NCI-H82 treated with DMSO at 0.1 percent for 48 hours (cell line): ENCODE measurements at regions not wholly inside any gene's neighbourhood (a gene's known extent, or its start where the extent isn't known, plus 50 kb on each side); places are given as distances from the start of the nearest gene placed in this dataset.

Experiments
- DNase-seq: peaks from one replicate; lab custom pipeline; 2025; ENCODE audit not compliant: unreplicated experiment; lab: John Stamatoyannopoulos, UW

DNA sequence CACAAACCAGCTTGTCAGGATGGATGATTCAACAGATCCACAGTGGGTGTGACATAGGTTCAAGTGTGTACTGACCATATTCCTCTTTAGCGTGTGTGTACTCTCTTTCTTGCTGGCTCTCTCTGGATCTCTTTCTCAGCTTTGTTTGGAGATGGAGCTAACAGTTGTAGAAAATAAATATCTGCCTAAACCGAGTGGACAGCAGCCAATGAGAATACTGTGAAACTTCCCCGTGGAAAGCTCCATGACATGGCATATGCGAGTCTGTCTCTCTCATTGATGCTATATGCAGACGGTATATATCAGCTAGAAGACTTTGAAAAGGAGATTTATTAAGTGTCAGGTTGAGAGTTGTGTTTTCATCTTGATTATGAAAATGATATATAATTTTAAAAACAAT, 406.5 kb upstream of the SUCLG2 start:
- DNase-seq: no peak

- no peak for DNase-seq
Measured at GRCh38 chr3:68060191-68060590, 405.8 kb upstream of the SUCLG2 start.

DNA sequence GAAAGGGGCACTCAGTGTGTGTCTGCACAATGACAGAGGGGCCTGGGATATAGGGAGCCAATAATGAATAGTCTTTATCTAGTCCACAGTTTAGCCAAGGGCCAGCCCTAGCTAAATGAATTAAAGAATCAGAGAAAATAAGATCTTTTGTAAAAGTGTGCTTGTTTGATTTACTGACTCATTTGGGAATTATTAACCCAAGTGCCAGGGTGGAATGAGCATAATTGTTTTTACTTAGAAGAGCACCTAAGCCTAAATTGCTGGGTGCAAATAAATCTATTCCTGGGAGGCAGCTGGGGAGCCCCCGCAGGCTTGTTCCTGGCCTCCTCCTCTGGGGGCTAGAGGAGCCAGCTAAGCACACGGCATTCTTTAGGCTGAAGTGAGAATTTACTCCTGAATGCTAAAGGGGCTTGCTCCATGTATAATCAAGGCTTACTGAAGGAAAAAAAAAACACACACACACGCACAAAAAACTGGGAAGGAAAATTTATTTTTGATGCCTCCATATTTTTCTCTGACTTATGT, 405.3 kb upstream of the SUCLG2 start:
- DNase-seq: no peak

GRCh38 chr3:68057637-68058320, 403.4 kb upstream of the SUCLG2 start:
- DNase-seq: no peak

DNA sequence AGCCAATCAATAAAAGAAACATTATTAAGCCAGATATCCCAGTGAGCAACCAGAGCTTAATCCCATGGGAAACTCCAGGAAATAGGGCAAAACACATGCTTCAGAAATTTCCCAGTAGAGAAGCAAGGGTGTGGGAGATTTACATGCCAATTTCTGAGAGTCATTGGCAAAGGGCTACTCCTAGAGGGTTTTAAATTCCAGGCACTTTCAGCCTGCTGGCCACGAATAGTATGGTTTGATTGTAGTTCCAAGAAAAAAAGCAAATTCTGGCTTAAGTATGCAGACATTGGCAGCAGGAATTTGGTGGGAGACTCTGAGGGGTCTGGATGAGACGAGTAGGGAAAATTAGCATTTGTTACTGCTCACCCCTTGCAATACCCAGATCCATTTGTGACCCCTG, 402.1 kb upstream of the SUCLG2 start:
- DNase-seq: no peak

- DNase-seq: no peak
Measured at GRCh38 chr3:68055215-68055614, 400.8 kb upstream of the SUCLG2 start.

GRCh38 chr3:68049776-68050175, 395.4 kb upstream of the SUCLG2 start:
- no peak for DNase-seq

GRCh38 chr3:68045976-68046375, 391.6 kb upstream of the SUCLG2 start:
- no peak for DNase-seq

- no peak for DNase-seq
Measured at GRCh38 chr3:68033867-68034266, 379.5 kb upstream of the SUCLG2 start.

DNA sequence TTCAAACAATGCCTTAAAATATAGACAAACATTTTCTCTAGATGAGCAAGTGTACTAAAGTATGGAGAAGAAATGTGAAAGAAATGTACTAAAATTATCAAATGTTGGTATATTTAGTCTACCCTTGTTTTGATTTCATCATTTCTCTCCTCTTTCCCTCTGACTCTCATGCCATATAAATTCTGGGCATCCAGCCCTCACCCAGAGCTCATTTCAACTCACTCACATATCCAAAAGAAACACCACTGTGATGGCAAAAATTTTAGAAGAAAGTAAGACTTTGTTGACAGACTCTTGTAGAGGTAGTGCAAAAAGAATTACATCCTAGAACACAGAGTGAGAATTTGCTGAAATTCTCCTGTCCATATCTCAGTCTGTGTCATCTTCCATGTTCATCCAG, 377.8 kb upstream of the SUCLG2 start:
- no peak for DNase-seq

DNA sequence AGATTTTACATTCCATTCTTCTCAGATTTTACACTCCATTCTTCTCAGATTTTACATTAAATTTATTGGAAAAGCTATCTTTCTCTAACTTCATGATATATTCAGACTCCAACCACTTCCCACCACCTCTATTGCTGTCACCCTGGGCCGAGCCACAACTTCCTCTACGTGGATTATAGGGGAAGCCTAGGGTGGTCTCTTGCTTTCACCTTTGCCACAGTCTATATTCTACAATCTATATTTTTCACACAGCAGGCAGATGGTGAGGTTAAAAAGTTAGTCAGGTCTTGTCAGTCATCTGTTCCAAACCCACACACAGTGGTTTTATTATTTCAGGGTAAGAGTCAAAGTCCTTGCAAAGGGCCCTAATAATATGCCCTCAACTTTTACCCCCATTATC, 370.8 kb upstream of the SUCLG2 start:
- no peak for DNase-seq

DNA sequence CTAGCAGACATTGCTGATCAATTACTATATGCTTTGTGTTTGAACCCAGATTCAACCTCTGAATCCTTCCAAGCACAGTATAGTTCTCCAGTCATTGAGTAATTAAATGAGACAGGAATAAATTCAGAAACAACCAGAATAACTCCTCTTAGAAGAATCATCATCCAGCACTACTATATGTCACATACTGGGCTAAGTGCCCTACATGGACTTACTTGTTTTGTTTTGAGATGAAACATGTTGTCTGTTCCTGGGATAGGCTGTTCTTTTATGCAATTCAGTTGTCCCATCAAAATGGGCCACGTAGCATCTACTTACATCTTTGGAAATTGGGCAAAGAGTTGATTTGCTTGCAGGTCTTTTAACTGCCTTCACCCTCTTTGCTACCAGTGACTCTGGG, 365.5 kb upstream of the SUCLG2 start:
- no peak for DNase-seq

DNA sequence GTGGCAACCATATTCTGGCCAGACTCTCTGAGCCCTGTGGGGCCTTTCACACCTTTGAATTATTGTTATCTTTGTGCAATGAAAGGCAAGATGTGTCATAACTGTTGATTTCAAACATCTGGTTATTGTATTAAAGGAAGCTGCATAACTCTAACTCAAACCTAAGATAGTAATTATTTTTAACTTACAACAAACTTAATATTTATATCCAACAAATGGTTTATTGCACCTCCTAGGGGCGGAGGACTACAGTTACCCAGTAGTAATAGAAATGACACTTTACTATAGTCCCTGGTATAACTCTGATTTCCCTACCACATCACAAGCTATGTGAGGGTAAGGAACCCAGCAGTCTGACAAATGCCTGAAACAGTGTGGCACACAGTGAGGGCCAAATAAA, 363.9 kb upstream of the SUCLG2 start:
- DNase-seq: no peak

DNA sequence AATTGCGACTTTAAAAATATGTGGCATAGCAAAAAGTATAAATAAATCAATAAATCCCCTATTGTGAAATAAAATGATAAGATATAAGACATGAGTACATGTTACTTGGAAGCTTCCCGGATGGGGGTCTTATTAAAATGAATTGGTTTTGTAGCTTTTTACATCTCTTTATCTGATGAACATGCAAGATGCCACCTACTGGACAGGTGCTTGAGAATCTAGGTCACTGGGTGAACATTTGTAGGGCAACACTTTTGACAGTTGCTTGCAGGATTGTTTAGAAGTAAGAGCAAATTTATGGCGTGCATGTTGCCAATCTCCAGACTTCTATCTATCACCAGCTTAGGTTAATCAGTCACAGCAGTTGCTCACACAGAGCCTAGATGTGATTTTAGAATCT, 362.7 kb upstream of the SUCLG2 start:
- no peak for DNase-seq

DNA sequence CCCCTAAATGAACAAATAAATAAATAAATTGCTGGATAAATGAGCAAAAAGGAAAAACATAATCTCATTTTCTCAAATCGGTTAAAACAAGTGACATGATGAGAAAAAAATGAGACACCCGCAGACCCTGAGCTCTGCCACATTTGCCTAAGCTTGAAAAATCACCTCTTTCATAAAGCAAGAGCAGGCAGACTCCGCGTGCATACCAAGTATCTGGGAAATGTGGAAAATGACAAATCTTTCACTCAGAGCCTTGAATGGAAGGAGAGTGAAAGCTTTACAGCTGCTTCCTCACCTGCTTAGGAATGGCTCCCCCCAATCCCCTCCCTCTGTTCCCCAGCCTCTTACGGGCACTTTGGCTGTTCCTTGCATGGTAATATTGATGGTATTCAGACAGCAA, 355.5 kb upstream of the SUCLG2 start:
- no peak for DNase-seq

DNA sequence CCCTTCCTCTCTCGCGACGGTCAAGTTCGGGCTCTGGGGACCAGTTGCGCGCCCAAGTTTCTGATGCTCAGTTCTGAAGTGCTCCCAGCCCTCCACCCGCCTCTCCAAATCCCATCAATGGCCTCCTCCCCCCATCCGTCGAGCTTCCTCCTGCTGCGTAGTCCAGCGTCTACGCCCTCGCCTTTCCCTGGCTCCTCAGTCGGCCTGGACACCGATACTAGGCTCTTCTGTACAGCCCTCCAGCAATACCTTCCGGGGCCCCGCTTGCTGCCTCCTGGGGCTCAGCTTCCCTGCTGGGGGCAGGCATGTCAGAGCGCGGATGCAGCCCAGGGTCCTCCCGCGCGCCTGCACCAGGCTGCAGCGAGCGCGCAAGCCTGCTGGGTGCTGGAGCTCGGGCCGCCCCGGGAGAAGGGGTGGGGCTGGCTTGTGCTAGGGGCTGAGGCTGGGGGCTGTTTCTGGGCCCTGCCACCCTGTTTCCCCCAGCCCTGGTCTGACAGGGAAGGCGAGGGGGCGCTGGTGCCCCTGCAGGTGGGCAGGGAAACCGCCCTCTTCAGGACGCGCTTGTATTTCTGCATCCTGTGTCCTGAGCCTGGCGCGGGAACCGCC, 353.3 kb upstream of the SUCLG2 start:
- no peak for DNase-seq

- no peak for DNase-seq
Measured at GRCh38 chr3:68006646-68007045, 352.2 kb upstream of the SUCLG2 start.

DNA sequence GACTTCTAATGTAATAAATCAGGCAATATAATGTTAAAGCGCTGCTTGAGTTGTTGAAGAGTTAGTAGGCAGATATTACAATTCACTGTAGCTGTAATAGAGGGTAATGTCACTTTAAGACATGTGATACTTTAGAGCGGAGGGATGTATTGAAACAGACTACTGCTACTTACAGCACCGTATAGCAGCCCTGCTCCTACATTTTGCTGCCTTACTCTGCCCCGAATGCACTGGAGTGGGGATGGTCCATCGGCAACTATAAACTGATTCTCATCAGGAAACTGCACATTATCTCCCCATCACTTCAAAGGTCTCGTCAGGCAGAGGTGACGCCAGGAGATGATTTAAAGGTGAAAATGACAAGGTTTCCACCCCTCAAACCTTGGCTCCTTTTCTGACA, 349.7 kb upstream of the SUCLG2 start:
- DNase-seq: no peak

DNA sequence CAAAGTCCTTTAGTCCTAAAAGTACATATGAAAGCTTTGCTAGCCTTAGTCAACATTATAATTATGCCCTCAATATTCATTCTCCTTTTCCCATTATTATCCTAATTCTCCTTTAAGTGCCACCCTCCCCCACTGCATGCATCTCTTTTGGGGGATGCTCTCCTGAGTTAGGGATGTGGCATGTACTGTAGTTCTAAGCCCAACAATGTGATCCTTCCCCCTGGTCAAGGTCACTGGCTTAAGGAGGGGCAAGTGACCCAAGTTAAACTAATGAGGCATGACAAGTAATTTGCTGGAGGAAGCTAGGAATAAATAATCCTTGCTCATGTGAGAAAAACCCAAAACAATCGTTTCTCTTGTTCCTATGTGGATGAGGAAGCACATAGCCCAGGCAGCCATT, 343.9 kb upstream of the SUCLG2 start:
- no peak for DNase-seq

GRCh38 chr3:67995206-67995605, 340.8 kb upstream of the SUCLG2 start:
- no peak for DNase-seq

DNA sequence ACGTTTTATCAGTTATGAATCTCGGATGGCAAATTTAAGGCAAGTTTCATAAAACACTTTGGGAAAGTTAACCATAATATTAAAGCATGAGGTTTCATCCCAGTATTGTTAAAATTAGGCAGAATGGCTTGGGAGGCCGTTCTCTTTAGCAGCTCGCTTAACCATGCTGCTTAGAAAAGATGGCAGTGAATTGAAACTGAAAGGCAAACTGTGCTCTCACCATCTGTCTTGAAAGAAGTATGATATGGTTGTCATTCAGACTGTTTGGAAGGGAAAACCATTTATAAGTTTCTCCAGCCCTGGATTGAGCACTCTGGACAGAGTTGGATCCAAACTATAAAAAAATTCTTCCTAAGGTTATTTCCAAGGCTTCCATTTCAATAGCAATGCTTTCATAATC, 332.3 kb upstream of the SUCLG2 start:
- no peak for DNase-seq

- DNase-seq: no peak
Measured at GRCh38 chr3:67983166-67983565, 328.8 kb upstream of the SUCLG2 start.

- DNase-seq: no peak
Measured at GRCh38 chr3:67981077-67981476, 326.7 kb upstream of the SUCLG2 start.
